Thyroid gland (tissue), 4 donors: ENCODE measurements at regions not wholly inside any gene's neighbourhood (a gene's known extent, or its start where the extent isn't known, plus 50 kb on each side); places are given as distances from the start of the nearest gene placed in this dataset.

Experiments used
- CTCF ChIP-seq, 6 experiments: fragments of 200-600 bp in 3 of 6; fragments of 450-650 bp in 3 of 6; sonication (generic) in 3 of 6; IDR thresholded peaks; one replicate each; pipeline ENCODE4 v1.5.1; 2016 to 2019; ENCODE audit warnings: antibody characterized with exemption in 6 of 6, mild to moderate bottlenecking in 2 of 6, inconsistent platforms in 1 of 6, moderate library complexity in 1 of 6
- POLR2A ChIP-seq, 2 donors: fragments of 450-650 bp; IDR thresholded peaks; one replicate each; pipeline ENCODE4 v1.6.1; 2017; ENCODE audit warnings: antibody characterized with exemption in 2 of 2, mild to moderate bottlenecking in 2 of 2, moderate library complexity in 1 of 2

DNA sequence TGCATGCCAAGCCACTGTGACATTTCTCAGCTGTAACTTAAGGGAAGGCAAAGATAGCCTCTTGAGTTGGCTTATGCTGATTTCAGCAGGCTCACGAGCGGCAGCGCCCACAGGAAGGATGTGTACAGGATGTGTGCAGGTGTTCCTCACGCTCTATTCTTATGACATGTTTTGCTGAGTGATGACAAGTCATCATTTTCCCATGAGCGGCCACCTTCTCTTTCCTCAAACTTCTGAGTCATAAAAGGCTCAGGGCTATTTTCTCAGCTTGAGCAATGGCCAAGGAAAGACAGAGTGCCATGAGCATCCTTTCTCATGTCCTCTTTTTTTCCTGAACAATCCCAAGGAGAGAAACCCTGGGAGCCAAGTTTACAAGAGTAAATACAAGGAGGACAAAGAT is 365.9 kb downstream of the PLK2 start:
- TF ChIP-seq CTCF (IDR thresholded peaks at IDR 0.05), result no peak
- TF ChIP-seq POLR2A (IDR thresholded peaks at IDR 0.05), result no peak
